ENCODE measurements at regions not wholly inside any gene's neighbourhood (a gene's known extent, or its start where the extent isn't known, plus 50 kb on each side); places are given as distances from the start of the nearest gene placed in this dataset.
"Not testable (repeated sequence)": the region's sequence is repeated elsewhere in the genome, so short reads cannot be mapped to it uniquely, and the experiment has no call there.

GRCh38 chr2:91573018-91573417, 2881.5 kb downstream of the RPIA start:
- not testable (repeated sequence) for H3K27me3 ChIP-seq (ENCODE audit: control insufficient read depth, insufficient read depth, low read length); H3K27me3 Mint-ChIP-seq; H3K27ac ChIP-seq (ENCODE audit: insufficient read depth, low read length, poor library complexity, severe bottlenecking); H3K9me3 Mint-ChIP-seq; DNase-seq; H3K4me1 Mint-ChIP-seq; H3K4me1 ChIP-seq (ENCODE audit: control insufficient read depth, insufficient read depth, low read length, poor library complexity, severe bottlenecking); H3K4me3 ChIP-seq (ENCODE audit: low read depth, low read length); H3K36me3 ChIP-seq (ENCODE audit: control insufficient read depth, insufficient read depth, low read length); ATAC-seq (ENCODE audit: low read depth in 2 of 2); H3K9me3 ChIP-seq (ENCODE audit: control insufficient read depth in 2 of 2, low read length in 2 of 2); H3K27ac Mint-ChIP-seq; H3K36me3 Mint-ChIP-seq; H3K4me3 Mint-ChIP-seq

- ATAC-seq (ENCODE audit: low read depth in 2 of 2); DNase-seq; H3K27ac Mint-ChIP-seq; H3K36me3 ChIP-seq (ENCODE audit: control insufficient read depth, insufficient read depth, low read length); H3K27me3 Mint-ChIP-seq; H3K4me3 Mint-ChIP-seq; H3K27ac ChIP-seq (ENCODE audit: insufficient read depth, low read length, poor library complexity, severe bottlenecking); H3K9me3 Mint-ChIP-seq; H3K4me1 Mint-ChIP-seq; H3K27me3 ChIP-seq (ENCODE audit: control insufficient read depth, insufficient read depth, low read length); H3K4me3 ChIP-seq (ENCODE audit: low read depth, low read length); H3K4me1 ChIP-seq (ENCODE audit: control insufficient read depth, insufficient read depth, low read length, poor library complexity, severe bottlenecking); H3K9me3 ChIP-seq (ENCODE audit: control insufficient read depth in 2 of 2, low read length in 2 of 2); H3K36me3 Mint-ChIP-seq: not testable (repeated sequence)
These were observed 2882.3 kb downstream of the RPIA start for GRCh38 chr2:91573755-91574154.

- not testable (repeated sequence) for H3K4me3 ChIP-seq (ENCODE audit: low read depth, low read length); H3K4me3 Mint-ChIP-seq; H3K9me3 Mint-ChIP-seq; DNase-seq; H3K27me3 Mint-ChIP-seq; H3K36me3 ChIP-seq (ENCODE audit: control insufficient read depth, insufficient read depth, low read length); H3K4me1 Mint-ChIP-seq; H3K27ac Mint-ChIP-seq; ATAC-seq (ENCODE audit: low read depth in 2 of 2); H3K36me3 Mint-ChIP-seq; H3K27me3 ChIP-seq (ENCODE audit: control insufficient read depth, insufficient read depth, low read length); H3K4me1 ChIP-seq (ENCODE audit: control insufficient read depth, insufficient read depth, low read length, poor library complexity, severe bottlenecking); H3K9me3 ChIP-seq (ENCODE audit: control insufficient read depth in 2 of 2, low read length in 2 of 2); H3K27ac ChIP-seq (ENCODE audit: insufficient read depth, low read length, poor library complexity, severe bottlenecking)
These were observed 2882.8 kb downstream of the RPIA start for GRCh38 chr2:91574255-91574654.

GRCh38 chr2:91575701-91576100, 2884.2 kb downstream of the RPIA start:
- not testable (repeated sequence) for H3K9me3 Mint-ChIP-seq; H3K27ac ChIP-seq (ENCODE audit: insufficient read depth, low read length, poor library complexity, severe bottlenecking); H3K27ac Mint-ChIP-seq; H3K27me3 Mint-ChIP-seq; H3K36me3 Mint-ChIP-seq; H3K36me3 ChIP-seq (ENCODE audit: control insufficient read depth, insufficient read depth, low read length); H3K4me3 Mint-ChIP-seq; ATAC-seq (ENCODE audit: low read depth in 2 of 2); H3K27me3 ChIP-seq (ENCODE audit: control insufficient read depth, insufficient read depth, low read length); H3K9me3 ChIP-seq (ENCODE audit: control insufficient read depth in 2 of 2, low read length in 2 of 2); H3K4me1 Mint-ChIP-seq; DNase-seq; H3K4me3 ChIP-seq (ENCODE audit: low read depth, low read length); H3K4me1 ChIP-seq (ENCODE audit: control insufficient read depth, insufficient read depth, low read length, poor library complexity, severe bottlenecking)

- not testable (repeated sequence) for ATAC-seq (ENCODE audit: low read depth in 2 of 2); H3K4me1 ChIP-seq (ENCODE audit: control insufficient read depth, insufficient read depth, low read length, poor library complexity, severe bottlenecking); H3K27ac ChIP-seq (ENCODE audit: insufficient read depth, low read length, poor library complexity, severe bottlenecking); H3K27me3 ChIP-seq (ENCODE audit: control insufficient read depth, insufficient read depth, low read length); H3K36me3 Mint-ChIP-seq; H3K27me3 Mint-ChIP-seq; H3K9me3 ChIP-seq (ENCODE audit: control insufficient read depth in 2 of 2, low read length in 2 of 2); H3K9me3 Mint-ChIP-seq; H3K4me1 Mint-ChIP-seq; H3K36me3 ChIP-seq (ENCODE audit: control insufficient read depth, insufficient read depth, low read length); H3K27ac Mint-ChIP-seq; H3K4me3 Mint-ChIP-seq; H3K4me3 ChIP-seq (ENCODE audit: low read depth, low read length); DNase-seq
These were observed 2885.9 kb downstream of the RPIA start for GRCh38 chr2:91577406-91577805.

GRCh38 chr2:91578678-91579077, 2887.2 kb downstream of the RPIA start:
- not testable (repeated sequence) for DNase-seq; H3K9me3 Mint-ChIP-seq; H3K4me1 Mint-ChIP-seq; H3K4me3 Mint-ChIP-seq; ATAC-seq (ENCODE audit: low read depth in 2 of 2); H3K36me3 ChIP-seq (ENCODE audit: control insufficient read depth, insufficient read depth, low read length); H3K27ac Mint-ChIP-seq; H3K36me3 Mint-ChIP-seq; H3K4me1 ChIP-seq (ENCODE audit: control insufficient read depth, insufficient read depth, low read length, poor library complexity, severe bottlenecking); H3K27me3 Mint-ChIP-seq; H3K27ac ChIP-seq (ENCODE audit: insufficient read depth, low read length, poor library complexity, severe bottlenecking); H3K9me3 ChIP-seq (ENCODE audit: control insufficient read depth in 2 of 2, low read length in 2 of 2); H3K4me3 ChIP-seq (ENCODE audit: low read depth, low read length); H3K27me3 ChIP-seq (ENCODE audit: control insufficient read depth, insufficient read depth, low read length)

GRCh38 chr2:91579555-91579954, 2888.1 kb downstream of the RPIA start:
- not testable (repeated sequence) for H3K27ac Mint-ChIP-seq; H3K9me3 ChIP-seq (ENCODE audit: control insufficient read depth in 2 of 2, low read length in 2 of 2); H3K36me3 Mint-ChIP-seq; DNase-seq; H3K4me3 Mint-ChIP-seq; H3K27ac ChIP-seq (ENCODE audit: insufficient read depth, low read length, poor library complexity, severe bottlenecking); H3K27me3 Mint-ChIP-seq; H3K9me3 Mint-ChIP-seq; H3K4me1 Mint-ChIP-seq; H3K4me3 ChIP-seq (ENCODE audit: low read depth, low read length); H3K4me1 ChIP-seq (ENCODE audit: control insufficient read depth, insufficient read depth, low read length, poor library complexity, severe bottlenecking); ATAC-seq (ENCODE audit: low read depth in 2 of 2); H3K27me3 ChIP-seq (ENCODE audit: control insufficient read depth, insufficient read depth, low read length); H3K36me3 ChIP-seq (ENCODE audit: control insufficient read depth, insufficient read depth, low read length)

- H3K9me3 Mint-ChIP-seq; H3K27ac Mint-ChIP-seq; DNase-seq; H3K4me1 Mint-ChIP-seq; ATAC-seq (ENCODE audit: low read depth in 2 of 2); H3K9me3 ChIP-seq (ENCODE audit: control insufficient read depth in 2 of 2, low read length in 2 of 2); H3K4me3 ChIP-seq (ENCODE audit: low read depth, low read length); H3K4me1 ChIP-seq (ENCODE audit: control insufficient read depth, insufficient read depth, low read length, poor library complexity, severe bottlenecking); H3K36me3 Mint-ChIP-seq; H3K27me3 Mint-ChIP-seq; H3K27me3 ChIP-seq (ENCODE audit: control insufficient read depth, insufficient read depth, low read length); H3K36me3 ChIP-seq (ENCODE audit: control insufficient read depth, insufficient read depth, low read length); H3K27ac ChIP-seq (ENCODE audit: insufficient read depth, low read length, poor library complexity, severe bottlenecking); H3K4me3 Mint-ChIP-seq: not testable (repeated sequence)
These were observed 2888.6 kb downstream of the RPIA start for GRCh38 chr2:91580043-91580442.
